ENCODE measurements at regions not wholly inside any gene's neighbourhood (a gene's known extent, or its start where the extent isn't known, plus 50 kb on each side); places are given as distances from the start of the nearest gene placed in this dataset.

- TF ChIP-seq CTCF (IDR thresholded peaks at IDR 0.05; ENCODE audit: extremely low read depth in 1 of 2, insufficient read depth in 1 of 2, low read depth in 1 of 2, low read length in 2 of 2) (no peak), POLR2A (IDR thresholded peaks at IDR 0.05; ENCODE audit: low read depth, low read length) (no peak), JUN (IDR thresholded peaks at IDR 0.05; ENCODE audit: borderline replicate concordance, insufficient read depth, insufficient read length, low read depth) (no peak)
Observed at GRCh38 chr18:7395566-7395965, 164.7 kb downstream of the LRRC30 start.

Data from endothelial cell of umbilical vein (primary cell).